ENCODE measurements at regions not wholly inside any gene's neighbourhood (a gene's known extent, or its start where the extent isn't known, plus 50 kb on each side); places are given as distances from the start of the nearest gene placed in this dataset.

- Histone ChIP-seq H3K27ac (no peak overlapping the region), H3K9me3 (no peaks in the 10 kb centered on the region), H3K4me1 (no peaks in the 10 kb centered on the region), H3K4me3 (no peak overlapping the region), H3K27me3 (no peaks in the 10 kb centered on the region), H3K36me3 (no peaks in the 10 kb centered on the region)
- intact Hi-C loops (cut with DNase I; ENCODE audit: low total_unique reads) = no loop called here
- TF ChIP-seq CTCF (IDR thresholded peaks at IDR 0.05) (peak; percentile 15 to 34 (median 26)), POLR2A (IDR thresholded peaks at IDR 0.05) (no peak)
- DNase-seq = no peak
Observed at GRCh38 chr7:145036604-145037405, 201.0 kb upstream of the TPK1 start.

GRCh38 chr7:145031162-145031561 is 195.3 kb upstream of the TPK1 start:
- no peaks in the 10 kb centered on the region for H3K27me3 ChIP-seq
- no peaks in the 10 kb centered on the region for H3K36me3 ChIP-seq
- no peaks in the 10 kb centered on the region for H3K9me3 ChIP-seq
- no peak overlapping the region for H3K4me3 ChIP-seq
- no peak overlapping the region for H3K27ac ChIP-seq
- DNase-seq = no peak
- intact Hi-C loops (cut with DNase I; ENCODE audit: low total_unique reads) = no loop called here
- no peak for TF ChIP-seq POLR2A (IDR thresholded peaks at IDR 0.05)
- TF ChIP-seq CTCF (IDR thresholded peaks at IDR 0.05) = no peak
- H3K4me1 ChIP-seq = no peaks in the 10 kb centered on the region

GRCh38 chr7:145030754-145031153 is 194.9 kb upstream of the TPK1 start:
- Histone ChIP-seq H3K27ac (no peak overlapping the region), H3K27me3 (no peaks in the 10 kb centered on the region), H3K4me3 (no peak overlapping the region), H3K36me3 (no peaks in the 10 kb centered on the region), H3K9me3 (no peaks in the 10 kb centered on the region), H3K4me1 (no peaks in the 10 kb centered on the region)
- TF ChIP-seq CTCF (IDR thresholded peaks at IDR 0.05) (no peak), POLR2A (IDR thresholded peaks at IDR 0.05) (no peak)
- intact Hi-C loops (cut with DNase I; ENCODE audit: low total_unique reads) = no loop called here
- no peak for DNase-seq

- H3K27me3 ChIP-seq = no peaks in the 10 kb centered on the region
- no peak overlapping the region for H3K27ac ChIP-seq
- no peak overlapping the region for H3K4me3 ChIP-seq
- no peak for DNase-seq
- TF ChIP-seq CTCF (IDR thresholded peaks at IDR 0.05) (no peak), POLR2A (IDR thresholded peaks at IDR 0.05) (no peak)
- intact Hi-C loops (cut with DNase I; ENCODE audit: low total_unique reads) = no loop called here
- no peaks in the 10 kb centered on the region for H3K9me3 ChIP-seq
- no peaks in the 10 kb centered on the region for H3K4me1 ChIP-seq
- H3K36me3 ChIP-seq = no peaks in the 10 kb centered on the region
Observed at GRCh38 chr7:145020454-145020853, 184.6 kb upstream of the TPK1 start.

- TF ChIP-seq POLR2A (IDR thresholded peaks at IDR 0.05) (no peak), CTCF (IDR thresholded peaks at IDR 0.05) (no peak)
- no peak for DNase-seq
- no peaks in the 10 kb centered on the region for H3K36me3 ChIP-seq
- H3K27ac ChIP-seq = no peak overlapping the region
- no peak overlapping the region for H3K4me3 ChIP-seq
- no peaks in the 10 kb centered on the region for H3K9me3 ChIP-seq
- no peaks in the 10 kb centered on the region for H3K4me1 ChIP-seq
- intact Hi-C loops (cut with DNase I; ENCODE audit: low total_unique reads) = no loop called here
- H3K27me3 ChIP-seq = no peaks in the 10 kb centered on the region
Observed at GRCh38 chr7:145016068-145016467, 180.2 kb upstream of the TPK1 start.
